ENCODE measurements at regions not wholly inside any gene's neighbourhood (a gene's known extent, or its start where the extent isn't known, plus 50 kb on each side); places are given as distances from the start of the nearest gene placed in this dataset.

- no peak for DNase-seq
Observed at GRCh38 chr4:188573104-188573503, 433.9 kb downstream of the TRIML1 start.

GRCh38 chr4:188578657-188579056 is 439.4 kb downstream of the TRIML1 start:
- no peak for DNase-seq

GRCh38 chr4:188596021-188596420 is 456.8 kb downstream of the TRIML1 start:
- DNase-seq = no peak

- DNase-seq = no peak
Observed at GRCh38 chr4:188603646-188604045, 464.4 kb downstream of the TRIML1 start.

GRCh38 chr4:188606635-188607034 is 467.4 kb downstream of the TRIML1 start:
- no peak for DNase-seq

GRCh38 chr4:188611143-188611542 is 471.9 kb downstream of the TRIML1 start:
- DNase-seq = no peak

- no peak for DNase-seq
Observed at GRCh38 chr4:188612659-188613058, 473.4 kb downstream of the TRIML1 start.

GRCh38 chr4:188613976-188614375 is 474.7 kb downstream of the TRIML1 start:
- no peak for DNase-seq

- DNase-seq = no peak
Observed at GRCh38 chr4:188619456-188620149, 480.4 kb downstream of the TRIML1 start.

GRCh38 chr4:188620608-188621007 is 481.4 kb downstream of the TRIML1 start:
- DNase-seq = no peak

GRCh38 chr4:188623314-188623854 is 484.1 kb downstream of the TRIML1 start:
- no peak for DNase-seq

GRCh38 chr4:188624370-188624769 is 485.1 kb downstream of the TRIML1 start:
- no peak for DNase-seq

GRCh38 chr4:188627892-188628291 is 488.7 kb downstream of the TRIML1 start:
- DNase-seq = no peak

- no peak for DNase-seq
Observed at GRCh38 chr4:188639479-188640100, 500.3 kb downstream of the TRIML1 start.

- no peak for DNase-seq
Observed at GRCh38 chr4:188647820-188648370, 508.7 kb downstream of the TRIML1 start.

- DNase-seq = no peak
Observed at GRCh38 chr4:188649635-188650034, 510.4 kb downstream of the TRIML1 start.

- DNase-seq = no peak
Observed at GRCh38 chr4:188650516-188650915, 511.3 kb downstream of the TRIML1 start.

GRCh38 chr4:188657365-188657764 is 518.1 kb downstream of the TRIML1 start:
- no peak for DNase-seq

- DNase-seq = no peak
Observed at GRCh38 chr4:188658958-188659522, 519.8 kb downstream of the TRIML1 start.

- no peak for DNase-seq
Observed at GRCh38 chr4:188660796-188661195, 521.6 kb downstream of the TRIML1 start.

GRCh38 chr4:188661502-188661901 is 522.3 kb downstream of the TRIML1 start:
- no peak for DNase-seq

GRCh38 chr4:188663369-188663768 is 524.1 kb downstream of the TRIML1 start:
- DNase-seq = no peak

- no peak for DNase-seq
Observed at GRCh38 chr4:188665491-188666457, 526.5 kb downstream of the TRIML1 start.

Data from activated CD4-positive, alpha-beta T cell treated with anti-CD3 and anti-CD28 coated beads for 4 hours (primary cell).